ENCODE measurements at regions not wholly inside any gene's neighbourhood (a gene's known extent, or its start where the extent isn't known, plus 50 kb on each side); places are given as distances from the start of the nearest gene placed in this dataset.

- TF ChIP-seq EZH2phosphoT487 (IDR thresholded peaks at IDR 0.05; ENCODE audit: borderline replicate concordance, low read length) (no peak), CTCF (IDR thresholded peaks at IDR 0.05; ENCODE audit: low read depth, low read length, poor library complexity, severe bottlenecking) (no peak)
These were observed 278.1 kb downstream of the FRK start for GRCh38 chr6:115782612-115783011.
